Hepatocyte (in vitro differentiated cells): ENCODE measurements at regions not wholly inside any gene's neighbourhood (a gene's known extent, or its start where the extent isn't known, plus 50 kb on each side); places are given as distances from the start of the nearest gene placed in this dataset. TPM values are rescaled to one million over a fixed set of nuclear protein-coding genes. Genes with fewer than 3 reads are reported as not detected.

Source experiments
- DNase-seq: peaks from one replicate; pipeline ENCODE4 v3.0.0-alpha.2; 2016; ENCODE audit warnings: low spot score
- H2AFZ ChIP-seq: fragments of 200-600 bp; sonication (generic); 2 replicates; pipeline ENCODE4 v1.6.0; 2016; ENCODE audit warnings: antibody characterized with exemption, mild to moderate bottlenecking
- H3K27ac ChIP-seq: fragments of 200-600 bp; sonication (generic); 2 replicates; pipeline ENCODE4 v1.5.1; 2016; ENCODE audit warnings: mild to moderate bottlenecking
- H3K27me3 ChIP-seq: fragments of 200-600 bp; sonication (generic); 2 replicates; pipeline ENCODE4 v1.6.1; 2016
- H3K36me3 ChIP-seq: fragments of 200-600 bp; sonication (generic); replicated peaks from 2 replicates; pipeline ENCODE4 v1.5.1; 2016; ENCODE audit warnings: low read depth; ENCODE audit not compliant: insufficient read depth
- H3K4me1 ChIP-seq: fragments of 200-600 bp; sonication (generic); 2 replicates; pipeline ENCODE4 v1.5.1; 2016; ENCODE audit warnings: mild to moderate bottlenecking, moderate library complexity; ENCODE audit not compliant: insufficient read depth
- H3K4me2 ChIP-seq: fragments of 200-600 bp; sonication (generic); 2 replicates; pipeline ENCODE4 v1.6.0; 2016
- H3K4me3 ChIP-seq: fragments of 200-600 bp; sonication (generic); 2 replicates; pipeline ENCODE4 v1.5.1; 2016; ENCODE audit warnings: mild to moderate bottlenecking
- H3K79me2 ChIP-seq: fragments of 200-600 bp; sonication (generic); 2 replicates; pipeline ENCODE4 v1.6.0; 2017; ENCODE audit warnings: mild to moderate bottlenecking
- H3K9me2 ChIP-seq: fragments of 200-600 bp; sonication (generic); replicated peaks from 2 replicates; pipeline ENCODE4 v1.6.0; 2017; ENCODE audit warnings: mild to moderate bottlenecking; ENCODE audit not compliant: insufficient read depth
- H3K9me3 ChIP-seq: fragments of 200-600 bp; sonication (generic); 2 replicates; pipeline ENCODE4 v1.5.1; 2016; ENCODE audit warnings: low read depth, mild to moderate bottlenecking
- H4K20me1 ChIP-seq: fragments of 200-600 bp; sonication (generic); 2 replicates; pipeline ENCODE4 v1.6.0; 2016; ENCODE audit warnings: mild to moderate bottlenecking; ENCODE audit not compliant: insufficient read depth, poor library complexity, severe bottlenecking
- CTCF ChIP-seq: fragments of 200-600 bp; sonication (generic); IDR thresholded peaks from 2 replicates; pipeline ENCODE4 v1.5.1; 2016; ENCODE audit warnings: antibody characterized with exemption, mild to moderate bottlenecking; ENCODE audit not compliant: poor library complexity
- EZH2 ChIP-seq: fragments of 200-600 bp; sonication (generic); IDR thresholded peaks from 2 replicates; pipeline ENCODE4 v1.6.1; 2016; ENCODE audit warnings: antibody characterized with exemption, mild to moderate bottlenecking, borderline replicate concordance
- EZH2phosphoT487 ChIP-seq: fragments of 200-600 bp; sonication (generic); IDR thresholded peaks from one replicate; pipeline ENCODE4 v1.6.1; 2018; ENCODE audit warnings: antibody characterized with exemption, mild to moderate bottlenecking, low read depth, moderate library complexity; ENCODE audit not compliant: unreplicated experiment, severe bottlenecking
- WGBS: methylation state at CpG from one replicate; pipeline ENCODE4 v1.1.6; 2016; ENCODE audit warnings: low lambda C conversion rate; ENCODE audit errors: missing lambda C conversion rate; 5-methylcytosine and 5-hydroxymethylcytosine counted together
- small RNA-seq: library from RNA; depleted of rRNA; stranded (forward); fragments of <200 nt; gene quantifications from one replicate; pipeline ENCODE3, GENCODE V24; 2014

DNA sequence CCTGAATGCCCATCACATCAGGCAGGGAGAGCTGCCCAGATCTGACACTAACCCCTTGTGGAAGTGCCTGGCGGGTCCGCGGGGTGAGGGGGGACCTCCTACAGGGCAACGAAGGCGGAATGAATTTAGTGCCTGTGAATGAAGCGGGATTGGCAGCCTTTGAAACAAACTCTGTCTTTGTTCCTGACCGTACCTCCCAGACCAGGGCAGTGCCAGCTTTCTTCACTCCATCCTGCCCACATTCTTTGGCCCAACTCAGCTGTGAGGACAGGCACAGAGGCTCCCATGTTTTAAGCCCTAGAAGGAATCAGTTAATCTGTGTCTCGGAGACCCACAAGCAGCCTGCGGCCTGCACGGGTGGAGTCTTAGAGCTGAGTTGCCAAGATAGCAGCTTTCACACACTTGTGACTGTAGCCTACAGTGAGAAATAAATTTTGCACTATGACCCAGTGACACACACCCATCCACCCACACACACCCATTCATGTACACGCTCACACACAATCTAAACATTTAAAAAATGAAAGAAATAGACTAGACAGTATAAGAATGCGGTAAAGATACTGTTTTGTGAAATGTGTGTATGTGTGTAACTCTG lies 60.1 kb upstream of the USP24 start:
- Histone ChIP-seq H3K4me3 (no peak overlapping the region), H3K27ac (no peak overlapping the region), H4K20me1 (no peaks in the 10 kb centered on the region), H3K4me2 (no peak overlapping the region), H3K9me3 (no peaks in the 10 kb centered on the region), H3K27me3 (no peaks in the 10 kb centered on the region), H3K79me2 (no peaks in the 10 kb centered on the region), H3K9me2 (no peaks in the 10 kb centered on the region), H3K4me1 (no peaks in the 10 kb centered on the region), H3K36me3 (no peaks in the 10 kb centered on the region), H2AFZ (no peak overlapping the region)
- DNase-seq = no peak
- TF ChIP-seq EZH2 (no peak), CTCF (no peak), EZH2phosphoT487 (no peak)
- 72% methylated on average over 12 of the region's 12 CpGs for WGBS

DNA sequence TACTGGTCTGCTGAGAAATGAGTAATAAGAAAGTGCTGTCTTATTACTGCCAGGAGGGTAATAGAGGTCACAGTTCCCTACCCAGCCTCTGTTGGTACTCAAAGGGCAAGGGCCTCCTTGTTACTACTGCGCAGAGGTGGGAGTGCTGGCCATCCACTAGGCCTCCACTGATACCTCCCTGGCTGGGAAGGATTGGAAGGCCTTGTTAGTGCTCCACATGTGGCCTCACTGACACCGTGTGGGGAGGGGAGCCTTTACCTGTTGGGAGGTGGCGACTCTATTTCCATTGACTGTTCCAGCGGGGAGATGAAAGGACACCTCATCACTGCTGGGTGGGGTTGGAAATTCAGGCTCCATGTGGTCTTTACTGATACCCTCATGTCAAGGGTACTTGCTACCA lies 57.8 kb upstream of the USP24 start:
- no peaks in the 10 kb centered on the region for H3K27me3 ChIP-seq
- H3K4me2 ChIP-seq = no peak overlapping the region
- no peak overlapping the region for H3K27ac ChIP-seq
- H3K9me3 ChIP-seq = no peaks in the 10 kb centered on the region
- no peaks in the 10 kb centered on the region for H3K36me3 ChIP-seq
- no peak for TF ChIP-seq EZH2phosphoT487
- no peak for TF ChIP-seq EZH2
- TF ChIP-seq CTCF = no peak
- H3K4me3 ChIP-seq = no peak overlapping the region
- no peaks in the 10 kb centered on the region for H3K9me2 ChIP-seq
- no peak for DNase-seq
- no peak overlapping the region for H2AFZ ChIP-seq
- no peaks in the 10 kb centered on the region for H3K79me2 ChIP-seq
- H4K20me1 ChIP-seq = no peaks in the 10 kb centered on the region
- WGBS = 78% methylated on average over 4 of the region's 4 CpGs
- no peaks in the 10 kb centered on the region for H3K4me1 ChIP-seq

Small RNAs in the stretch of these regions (small RNA-seq; reads per million reads assigned to genes)
- gene RF00019 (not detected), gene RNU6-830P (not detected)
